ENCODE measurements at regions not wholly inside any gene's neighbourhood (a gene's known extent, or its start where the extent isn't known, plus 50 kb on each side); places are given as distances from the start of the nearest gene placed in this dataset.

GRCh38 chr3:181265750-181266333 is 276.3 kb upstream of the DNAJC19 start:
- TF ChIP-seq CTCF (IDR thresholded peaks at IDR 0.05), result no peak
- TF ChIP-seq EP300 (IDR thresholded peaks at IDR 0.05), result no peak

Measured in tibial nerve (tissue), 4 donors.